ENCODE measurements at regions not wholly inside any gene's neighbourhood (a gene's known extent, or its start where the extent isn't known, plus 50 kb on each side); places are given as distances from the start of the nearest gene placed in this dataset.

- no peaks in the 10 kb centered on the region for H3K36me3 ChIP-seq (ENCODE audit: control insufficient read depth, insufficient read depth, low read length, severe bottlenecking)
- no peaks in the 10 kb centered on the region for H3K4me1 ChIP-seq (ENCODE audit: control insufficient read depth, insufficient read depth, low read length)
- H3K27me3 ChIP-seq (replicated peaks; ENCODE audit: control insufficient read depth, insufficient read depth, low read length) = no peaks in the 10 kb centered on the region
- no peak for DNase-seq (ENCODE audit: low read depth)
- H3K9me3 ChIP-seq (ENCODE audit: control insufficient read depth, low read length) = no peaks in the 10 kb centered on the region
- H3K9ac ChIP-seq (ENCODE audit: low read length) = no peak overlapping the region
- H3K4me3 ChIP-seq (ENCODE audit: low read length) = no peak overlapping the region
Observed at GRCh38 chr3:17964108-17964507, 221.7 kb upstream of the TBC1D5 start.

GRCh38 chr3:17955411-17955810 lies 213.0 kb upstream of the TBC1D5 start:
- DNase-seq (ENCODE audit: low read depth) = no peak
- H3K4me3 ChIP-seq (ENCODE audit: low read length) = no peak overlapping the region
- no peaks in the 10 kb centered on the region for H3K4me1 ChIP-seq (ENCODE audit: control insufficient read depth, insufficient read depth, low read length)
- no peaks in the 10 kb centered on the region for H3K27me3 ChIP-seq (replicated peaks; ENCODE audit: control insufficient read depth, insufficient read depth, low read length)
- H3K9me3 ChIP-seq (ENCODE audit: control insufficient read depth, low read length) = peaks cover 3% of the 10 kb centered on the region
- H3K9ac ChIP-seq (ENCODE audit: low read length) = no peak overlapping the region
- H3K36me3 ChIP-seq (ENCODE audit: control insufficient read depth, insufficient read depth, low read length, severe bottlenecking) = no peaks in the 10 kb centered on the region

- Histone ChIP-seq H3K4me1 (ENCODE audit: control insufficient read depth, insufficient read depth, low read length) (no peaks in the 10 kb centered on the region), H3K36me3 (ENCODE audit: control insufficient read depth, insufficient read depth, low read length, severe bottlenecking) (no peaks in the 10 kb centered on the region), H3K4me3 (ENCODE audit: low read length) (no peak overlapping the region), H3K9ac (ENCODE audit: low read length) (no peak overlapping the region), H3K9me3 (ENCODE audit: control insufficient read depth, low read length) (peaks cover 3% of the 10 kb centered on the region), H3K27me3 (replicated peaks; ENCODE audit: control insufficient read depth, insufficient read depth, low read length) (no peaks in the 10 kb centered on the region)
- DNase-seq (ENCODE audit: low read depth) = no peak
Observed at GRCh38 chr3:17954801-17955200, 212.4 kb upstream of the TBC1D5 start.

GRCh38 chr3:17951241-17951640 lies 208.8 kb upstream of the TBC1D5 start:
- DNase-seq (ENCODE audit: low read depth) = no peak
- Histone ChIP-seq H3K36me3 (ENCODE audit: control insufficient read depth, insufficient read depth, low read length, severe bottlenecking) (no peaks in the 10 kb centered on the region), H3K27me3 (replicated peaks; ENCODE audit: control insufficient read depth, insufficient read depth, low read length) (no peaks in the 10 kb centered on the region), H3K4me1 (ENCODE audit: control insufficient read depth, insufficient read depth, low read length) (peaks cover 10% of the 10 kb centered on the region), H3K9me3 (ENCODE audit: control insufficient read depth, low read length) (peaks cover 3% of the 10 kb centered on the region), H3K9ac (ENCODE audit: low read length) (no peak overlapping the region), H3K4me3 (ENCODE audit: low read length) (no peak overlapping the region)

- no peak for DNase-seq (ENCODE audit: low read depth)
- Histone ChIP-seq H3K4me1 (ENCODE audit: control insufficient read depth, insufficient read depth, low read length) (peaks cover 15% of the 10 kb centered on the region), H3K27me3 (replicated peaks; ENCODE audit: control insufficient read depth, insufficient read depth, low read length) (no peaks in the 10 kb centered on the region), H3K4me3 (ENCODE audit: low read length) (no peak overlapping the region), H3K36me3 (ENCODE audit: control insufficient read depth, insufficient read depth, low read length, severe bottlenecking) (no peaks in the 10 kb centered on the region), H3K9ac (ENCODE audit: low read length) (no peak overlapping the region), H3K9me3 (ENCODE audit: control insufficient read depth, low read length) (peaks cover 3% of the 10 kb centered on the region)
Observed at GRCh38 chr3:17949101-17949500, 206.7 kb upstream of the TBC1D5 start.

- DNase-seq (ENCODE audit: low read depth) = no peak
- peaks cover 3% of the 10 kb centered on the region for H3K9me3 ChIP-seq (ENCODE audit: control insufficient read depth, low read length)
- H3K4me3 ChIP-seq (ENCODE audit: low read length) = no peak overlapping the region
- H3K9ac ChIP-seq (ENCODE audit: low read length) = no peak overlapping the region
- peaks cover 15% of the 10 kb centered on the region for H3K4me1 ChIP-seq (ENCODE audit: control insufficient read depth, insufficient read depth, low read length)
- no peaks in the 10 kb centered on the region for H3K36me3 ChIP-seq (ENCODE audit: control insufficient read depth, insufficient read depth, low read length, severe bottlenecking)
- no peaks in the 10 kb centered on the region for H3K27me3 ChIP-seq (replicated peaks; ENCODE audit: control insufficient read depth, insufficient read depth, low read length)
Observed at GRCh38 chr3:17947833-17948232, 205.4 kb upstream of the TBC1D5 start.

GRCh38 chr3:17946619-17947018 lies 204.2 kb upstream of the TBC1D5 start:
- Histone ChIP-seq H3K27me3 (replicated peaks; ENCODE audit: control insufficient read depth, insufficient read depth, low read length) (no peaks in the 10 kb centered on the region), H3K9ac (ENCODE audit: low read length) (no peak overlapping the region), H3K4me3 (ENCODE audit: low read length) (no peak overlapping the region), H3K4me1 (ENCODE audit: control insufficient read depth, insufficient read depth, low read length) (peaks cover 15% of the 10 kb centered on the region), H3K36me3 (ENCODE audit: control insufficient read depth, insufficient read depth, low read length, severe bottlenecking) (no peaks in the 10 kb centered on the region), H3K9me3 (ENCODE audit: control insufficient read depth, low read length) (no peaks in the 10 kb centered on the region)
- DNase-seq (ENCODE audit: low read depth) = no peak

- H3K9ac ChIP-seq (ENCODE audit: low read length) = no peak overlapping the region
- no peak overlapping the region for H3K4me3 ChIP-seq (ENCODE audit: low read length)
- no peaks in the 10 kb centered on the region for H3K36me3 ChIP-seq (ENCODE audit: control insufficient read depth, insufficient read depth, low read length, severe bottlenecking)
- no peaks in the 10 kb centered on the region for H3K9me3 ChIP-seq (ENCODE audit: control insufficient read depth, low read length)
- no peak for DNase-seq (ENCODE audit: low read depth)
- peaks cover 15% of the 10 kb centered on the region for H3K4me1 ChIP-seq (ENCODE audit: control insufficient read depth, insufficient read depth, low read length)
- H3K27me3 ChIP-seq (replicated peaks; ENCODE audit: control insufficient read depth, insufficient read depth, low read length) = no peaks in the 10 kb centered on the region
Observed at GRCh38 chr3:17945799-17946399, 203.5 kb upstream of the TBC1D5 start.

- no peak for DNase-seq (ENCODE audit: low read depth)
- Histone ChIP-seq H3K9ac (ENCODE audit: low read length) (no peak overlapping the region), H3K4me1 (ENCODE audit: control insufficient read depth, insufficient read depth, low read length) (peaks cover 15% of the 10 kb centered on the region), H3K4me3 (ENCODE audit: low read length) (no peak overlapping the region), H3K9me3 (ENCODE audit: control insufficient read depth, low read length) (no peaks in the 10 kb centered on the region), H3K27me3 (replicated peaks; ENCODE audit: control insufficient read depth, insufficient read depth, low read length) (no peaks in the 10 kb centered on the region), H3K36me3 (ENCODE audit: control insufficient read depth, insufficient read depth, low read length, severe bottlenecking) (no peaks in the 10 kb centered on the region)
Observed at GRCh38 chr3:17945018-17945798, 202.8 kb upstream of the TBC1D5 start.

GRCh38 chr3:17942856-17943255 lies 200.4 kb upstream of the TBC1D5 start:
- Histone ChIP-seq H3K27me3 (replicated peaks; ENCODE audit: control insufficient read depth, insufficient read depth, low read length) (no peaks in the 10 kb centered on the region), H3K9ac (ENCODE audit: low read length) (no peak overlapping the region), H3K4me3 (ENCODE audit: low read length) (no peak overlapping the region), H3K36me3 (ENCODE audit: control insufficient read depth, insufficient read depth, low read length, severe bottlenecking) (no peaks in the 10 kb centered on the region), H3K4me1 (ENCODE audit: control insufficient read depth, insufficient read depth, low read length) (peaks cover 9% of the 10 kb centered on the region), H3K9me3 (ENCODE audit: control insufficient read depth, low read length) (no peaks in the 10 kb centered on the region)
- peak; percentile 2 for DNase-seq (ENCODE audit: low read depth)

GRCh38 chr3:17941766-17942165 lies 199.3 kb upstream of the TBC1D5 start:
- Histone ChIP-seq H3K27me3 (replicated peaks; ENCODE audit: control insufficient read depth, insufficient read depth, low read length) (no peaks in the 10 kb centered on the region), H3K36me3 (ENCODE audit: control insufficient read depth, insufficient read depth, low read length, severe bottlenecking) (no peaks in the 10 kb centered on the region), H3K4me3 (ENCODE audit: low read length) (no peak overlapping the region), H3K9ac (ENCODE audit: low read length) (no peak overlapping the region), H3K9me3 (ENCODE audit: control insufficient read depth, low read length) (no peaks in the 10 kb centered on the region), H3K4me1 (ENCODE audit: control insufficient read depth, insufficient read depth, low read length) (peaks cover 5% of the 10 kb centered on the region)
- DNase-seq (ENCODE audit: low read depth) = no peak

Measured in adipocyte (in vitro differentiated cells).